ENCODE measurements at regions not wholly inside any gene's neighbourhood (a gene's known extent, or its start where the extent isn't known, plus 50 kb on each side); places are given as distances from the start of the nearest gene placed in this dataset.

DNA sequence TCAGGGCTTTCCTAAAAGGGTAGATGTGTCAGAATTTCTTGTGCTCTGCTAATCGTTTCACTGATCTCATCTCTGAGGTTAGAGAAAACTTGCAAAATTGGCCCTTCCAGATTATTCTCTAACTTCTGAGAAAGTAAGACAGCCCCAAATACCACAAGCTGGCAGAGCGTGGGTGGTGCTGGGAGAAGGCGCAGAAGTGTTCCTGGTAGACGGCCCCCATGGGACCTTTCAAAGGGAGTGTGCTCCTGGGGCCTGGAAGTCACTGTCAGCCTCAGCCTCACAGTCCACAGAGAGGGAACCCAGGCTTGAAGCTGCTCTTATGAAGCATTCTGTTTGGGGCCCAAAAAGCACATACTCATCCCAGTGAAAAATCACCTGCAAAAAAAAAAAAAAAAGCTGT lies 86.5 kb upstream of the PFN2 start:
- H3K36me3 Mint-ChIP-seq (ENCODE audit: insufficient read depth, unreplicated experiment): no peaks in the 10 kb centered on the region
- no peaks in the 10 kb centered on the region for H3K4me1 Mint-ChIP-seq (ENCODE audit: low read depth, unreplicated experiment)
- DNase-seq: no peak

DNA sequence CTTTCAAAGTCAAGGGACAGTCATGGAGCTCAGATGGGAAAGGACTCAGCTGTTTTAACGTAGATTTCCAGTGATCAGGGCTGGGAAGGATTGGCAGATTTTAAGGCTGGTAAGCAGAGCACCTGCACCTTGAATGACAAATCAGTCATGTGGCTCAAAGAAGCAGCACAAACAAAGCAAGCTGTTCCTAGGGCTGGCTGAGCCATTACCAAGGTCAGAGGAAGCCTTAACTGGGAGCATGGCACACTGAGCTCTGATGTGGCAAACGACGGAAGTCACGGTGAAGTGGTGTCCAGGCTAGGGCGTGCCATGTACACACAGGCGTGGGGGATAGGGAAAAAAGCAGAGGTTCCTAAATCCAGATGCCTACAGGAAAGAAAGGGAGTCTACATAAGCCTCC lies 84.6 kb upstream of the PFN2 start:
- Mint-ChIP-seq H3K27me3 (ENCODE audit: insufficient read depth, unreplicated experiment) (peaks cover 29% of the 10 kb centered on the region), H3K27ac (ENCODE audit: unreplicated experiment) (no peak overlapping the region)
- POLR2A ChIA-PET: no interaction called here

More for the DNA sequence above, 86.5 kb upstream of the PFN2 start:
- Mint-ChIP-seq H3K4me3 (ENCODE audit: unreplicated experiment) (no peak overlapping the region), H3K9me3 (ENCODE audit: unreplicated experiment) (no peaks in the 10 kb centered on the region), H3K27me3 (ENCODE audit: insufficient read depth, unreplicated experiment) (peaks cover 16% of the 10 kb centered on the region), H3K27ac (ENCODE audit: unreplicated experiment) (no peak overlapping the region)
- H3K9me3 ChIP-seq: no peaks in the 10 kb centered on the region
- ChIA-PET POLR2A (no interaction called here), CTCF (no interaction called here)
- H3K4me1 ChIP-seq: no peaks in the 10 kb centered on the region
- no TSS peak for BruUV-seq (replicated peaks)
- TF ChIP-seq, protein P1, sequence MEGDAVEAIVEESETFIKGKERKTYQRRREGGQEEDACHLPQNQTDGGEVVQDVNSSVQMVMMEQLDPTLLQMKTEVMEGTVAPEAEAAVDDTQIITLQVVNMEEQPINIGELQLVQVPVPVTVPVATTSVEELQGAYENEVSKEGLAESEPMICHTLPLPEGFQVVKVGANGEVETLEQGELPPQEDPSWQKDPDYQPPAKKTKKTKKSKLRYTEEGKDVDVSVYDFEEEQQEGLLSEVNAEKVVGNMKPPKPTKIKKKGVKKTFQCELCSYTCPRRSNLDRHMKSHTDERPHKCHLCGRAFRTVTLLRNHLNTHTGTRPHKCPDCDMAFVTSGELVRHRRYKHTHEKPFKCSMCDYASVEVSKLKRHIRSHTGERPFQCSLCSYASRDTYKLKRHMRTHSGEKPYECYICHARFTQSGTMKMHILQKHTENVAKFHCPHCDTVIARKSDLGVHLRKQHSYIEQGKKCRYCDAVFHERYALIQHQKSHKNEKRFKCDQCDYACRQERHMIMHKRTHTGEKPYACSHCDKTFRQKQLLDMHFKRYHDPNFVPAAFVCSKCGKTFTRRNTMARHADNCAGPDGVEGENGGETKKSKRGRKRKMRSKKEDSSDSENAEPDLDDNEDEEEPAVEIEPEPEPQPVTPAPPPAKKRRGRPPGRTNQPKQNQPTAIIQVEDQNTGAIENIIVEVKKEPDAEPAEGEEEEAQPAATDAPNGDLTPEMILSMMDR (IDR thresholded peaks at IDR 0.05; ENCODE audit: insufficient read depth in 1 of 2, low read depth in 1 of 2, low read length in 1 of 2, severe bottlenecking in 1 of 2, unreplicated experiment in 1 of 2): no peak
- no peaks in the 10 kb centered on the region for H3K27me3 ChIP-seq (replicated peaks; ENCODE audit: control insufficient read depth, insufficient read depth, low read length)
- H3K36me3 ChIP-seq (ENCODE audit: control insufficient read depth, insufficient read depth, low read length): no peaks in the 10 kb centered on the region
- intact Hi-C loops (cut with micrococcal nuclease; ENCODE audit: unreplicated experiment): no loop called here
- H3K4me3 ChIP-seq (ENCODE audit: low read depth, low read length): no peak overlapping the region

GRCh38 chr3:150054635-150055034 lies 83.9 kb upstream of the PFN2 start:
- Histone ChIP-seq H3K36me3 (ENCODE audit: control insufficient read depth, insufficient read depth, low read length) (no peaks in the 10 kb centered on the region), H3K4me1 (no peaks in the 10 kb centered on the region), H3K4me3 (ENCODE audit: low read depth, low read length) (no peak overlapping the region), H3K27me3 (replicated peaks; ENCODE audit: control insufficient read depth, insufficient read depth, low read length) (no peaks in the 10 kb centered on the region), H3K9me3 (no peaks in the 10 kb centered on the region)
- DNase-seq: no peak
- H3K36me3 Mint-ChIP-seq (ENCODE audit: insufficient read depth, unreplicated experiment): no peaks in the 10 kb centered on the region
- no peak overlapping the region for H3K4me3 Mint-ChIP-seq (ENCODE audit: unreplicated experiment)
- intact Hi-C loops (cut with micrococcal nuclease; ENCODE audit: unreplicated experiment): no loop called here
- POLR2A ChIA-PET: no interaction called here
- TF ChIP-seq, protein P1 (IDR thresholded peaks at IDR 0.05; ENCODE audit: insufficient read depth in 1 of 2, low read depth in 1 of 2, low read length in 1 of 2, severe bottlenecking in 1 of 2, unreplicated experiment in 1 of 2): no peak
- H3K9me3 Mint-ChIP-seq (ENCODE audit: unreplicated experiment): no peaks in the 10 kb centered on the region
- H3K4me1 Mint-ChIP-seq (ENCODE audit: low read depth, unreplicated experiment): no peaks in the 10 kb centered on the region
- BruUV-seq (replicated peaks): no TSS peak
- no peak overlapping the region for H3K27ac Mint-ChIP-seq (ENCODE audit: unreplicated experiment)
- H3K27me3 Mint-ChIP-seq (ENCODE audit: insufficient read depth, unreplicated experiment): peaks cover 29% of the 10 kb centered on the region
- CTCF ChIA-PET: no interaction called here

More for the DNA sequence above, 84.6 kb upstream of the PFN2 start:
- H3K4me1 ChIP-seq: no peaks in the 10 kb centered on the region
- BruUV-seq (replicated peaks): no TSS peak
- H3K36me3 ChIP-seq (ENCODE audit: control insufficient read depth, insufficient read depth, low read length): no peaks in the 10 kb centered on the region
- no peak for DNase-seq
- Mint-ChIP-seq H3K4me3 (ENCODE audit: unreplicated experiment) (no peak overlapping the region), H3K4me1 (ENCODE audit: low read depth, unreplicated experiment) (no peaks in the 10 kb centered on the region), H3K36me3 (ENCODE audit: insufficient read depth, unreplicated experiment) (no peaks in the 10 kb centered on the region), H3K9me3 (ENCODE audit: unreplicated experiment) (no peaks in the 10 kb centered on the region)
- H3K9me3 ChIP-seq: no peaks in the 10 kb centered on the region
- no peak overlapping the region for H3K4me3 ChIP-seq (ENCODE audit: low read depth, low read length)
- CTCF ChIA-PET: no interaction called here
- no peaks in the 10 kb centered on the region for H3K27me3 ChIP-seq (replicated peaks; ENCODE audit: control insufficient read depth, insufficient read depth, low read length)
- TF ChIP-seq, protein P1 (IDR thresholded peaks at IDR 0.05; ENCODE audit: insufficient read depth in 1 of 2, low read depth in 1 of 2, low read length in 1 of 2, severe bottlenecking in 1 of 2, unreplicated experiment in 1 of 2): no peak
- intact Hi-C loops (cut with micrococcal nuclease; ENCODE audit: unreplicated experiment): no loop called here
